SU-DHL-6 (cell line): ENCODE measurements at regions not wholly inside any gene's neighbourhood (a gene's known extent, or its start where the extent isn't known, plus 50 kb on each side); places are given as distances from the start of the nearest gene placed in this dataset.

Experiments used
- H2AFZ ChIP-seq: fragments of 200-600 bp; sonication (generic); 2 replicates; pipeline ENCODE4 v1.6.1; 2014; ENCODE audit warnings: low read depth, mild to moderate bottlenecking, moderate library complexity, mixed read lengths, antibody characterized with exemption, low read length; ENCODE audit not compliant: severe bottlenecking
- H3F3A ChIP-seq: fragments of 200-600 bp; shearing (Covaris generic); 2 replicates; pipeline ENCODE4 v1.6.0; 2016; ENCODE audit warnings: antibody characterized with exemption, mild to moderate bottlenecking; ENCODE audit not compliant: insufficient read depth
- H3K27ac ChIP-seq: fragments of 200-600 bp; sonication (generic); 2 replicates; pipeline ENCODE4 v1.5.1; 2016; ENCODE audit warnings: low read depth, mild to moderate bottlenecking, low read length, moderate library complexity, mixed read lengths
- H3K27me3 ChIP-seq: fragments of 200-600 bp; sonication (generic), shearing (Covaris generic); 2 replicates; pipeline ENCODE4 v1.6.0; 2014; ENCODE audit warnings: mild to moderate bottlenecking, low read length
- H3K36me3 ChIP-seq: fragments of 200-600 bp; sonication (generic); 2 replicates; pipeline ENCODE4 v1.6.1; 2014; ENCODE audit warnings: mild to moderate bottlenecking, low read length, mixed read lengths
- H3K4me2 ChIP-seq: fragments of 300-600, 200-600 bp; shearing (Covaris generic), sonication (generic); 2 replicates; pipeline ENCODE4 v1.6.0; 2014; ENCODE audit warnings: low read length, low read depth, mild to moderate bottlenecking; ENCODE audit not compliant: poor library complexity, severe bottlenecking
- H3K4me3 ChIP-seq: fragments of 200-600 bp; sonication (generic); 2 replicates; pipeline ENCODE4 v1.5.1; 2014; ENCODE audit warnings: antibody characterized with exemption, low read length, mild to moderate bottlenecking, mixed read lengths; ENCODE audit not compliant: insufficient read depth, poor library complexity, severe bottlenecking
- H3K79me2 ChIP-seq: fragments of 200-600 bp; sonication (generic); 2 replicates; pipeline ENCODE4 v1.6.1; 2014; ENCODE audit warnings: mild to moderate bottlenecking, low read length, moderate library complexity; ENCODE audit not compliant: insufficient read depth
- H3K9ac ChIP-seq: fragments of 200-600 bp; sonication (generic); 2 replicates; pipeline ENCODE4 v1.7.0; 2014; ENCODE audit warnings: mild to moderate bottlenecking, low read length
- H3K9me2 ChIP-seq: fragments of 200-600 bp; sonication (generic); replicated peaks from 2 replicates; pipeline ENCODE4 v1.6.1; 2014; ENCODE audit warnings: low read length; ENCODE audit not compliant: insufficient read depth
- H3K9me3 ChIP-seq: fragments of 200-600 bp; sonication (generic); 2 replicates; pipeline ENCODE4 v1.6.1; 2014; ENCODE audit warnings: low read length, mixed read lengths; ENCODE audit not compliant: insufficient read depth
- H4K20me1 ChIP-seq: fragments of 200-600 bp; sonication (generic); 2 replicates; pipeline ENCODE4 v1.6.1; 2014; ENCODE audit warnings: low read depth, mild to moderate bottlenecking, antibody characterized with exemption, low read length, moderate library complexity, mixed read lengths
- EZH2phosphoT487 ChIP-seq: fragments of 200-600 bp; sonication (generic), shearing (Covaris generic); conservative IDR thresholded peaks from 2 replicates; pipeline ENCODE4 v1.6.1; 2018; ENCODE audit warnings: mild to moderate bottlenecking, antibody characterized with exemption, low read length, moderate library complexity, mixed read lengths
- TF ChIP-seq, protein P1 (sequence below): fragments of 200-600 bp; sonication (generic); IDR thresholded peaks from one replicate; pipeline ENCODE4 v1.5.1; 2017; ENCODE audit warnings: antibody characterized with exemption, mild to moderate bottlenecking, low read length, moderate library complexity; ENCODE audit not compliant: insufficient read depth, poor library complexity, severe bottlenecking

DNA sequence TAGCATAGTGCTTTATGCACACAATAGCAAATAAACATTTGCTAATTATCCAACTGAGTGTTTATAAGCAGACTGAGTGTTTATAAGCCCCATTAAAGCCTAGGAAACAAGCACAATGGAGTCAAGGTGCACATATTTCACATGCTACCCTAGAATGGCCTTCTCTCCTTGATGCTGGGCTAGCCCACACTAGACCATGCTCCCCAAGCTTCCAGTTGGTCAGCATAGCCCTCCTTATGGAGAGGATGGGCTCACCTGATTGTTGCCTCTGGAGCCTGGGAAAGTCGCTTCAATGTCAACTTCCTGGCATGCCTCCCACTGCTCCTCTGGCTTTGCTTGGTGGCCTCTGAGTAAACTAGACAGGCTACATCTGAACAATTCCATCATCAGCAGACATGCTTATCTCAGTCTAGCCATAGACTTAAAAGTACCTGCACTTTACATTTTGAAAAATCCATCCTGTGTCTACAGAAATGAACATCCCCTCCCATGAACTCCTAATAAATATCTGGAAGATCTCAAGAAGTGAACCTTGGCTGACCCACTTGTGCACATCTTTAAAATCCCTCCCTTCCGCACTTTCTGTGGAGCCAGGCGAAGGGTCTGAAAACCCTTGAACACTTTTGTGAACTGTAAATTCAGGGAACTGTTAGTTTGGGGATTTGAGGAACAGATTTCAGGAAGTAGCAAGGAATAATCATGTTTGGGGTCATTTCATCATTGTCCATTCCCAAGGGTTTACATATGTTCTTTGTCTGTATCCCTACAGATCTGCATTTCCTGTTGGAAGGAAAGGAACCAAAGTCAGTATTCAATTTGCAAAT is 486.6 kb downstream of the ARHGEF28 start:
- H2AFZ ChIP-seq, result no peak overlapping the region
- H3K9me3 ChIP-seq, result no peaks in the 10 kb centered on the region
- no peaks in the 10 kb centered on the region for H3K79me2 ChIP-seq
- no peaks in the 10 kb centered on the region for H3K9me2 ChIP-seq
- H3K9ac ChIP-seq, result no peak overlapping the region
- no peak overlapping the region for H3K27ac ChIP-seq
- H3K27me3 ChIP-seq, result no peaks in the 10 kb centered on the region
- no peak overlapping the region for H3K4me3 ChIP-seq
- H4K20me1 ChIP-seq, result no peaks in the 10 kb centered on the region
- TF ChIP-seq EZH2phosphoT487, result no peak
- TF ChIP-seq, protein P1, sequence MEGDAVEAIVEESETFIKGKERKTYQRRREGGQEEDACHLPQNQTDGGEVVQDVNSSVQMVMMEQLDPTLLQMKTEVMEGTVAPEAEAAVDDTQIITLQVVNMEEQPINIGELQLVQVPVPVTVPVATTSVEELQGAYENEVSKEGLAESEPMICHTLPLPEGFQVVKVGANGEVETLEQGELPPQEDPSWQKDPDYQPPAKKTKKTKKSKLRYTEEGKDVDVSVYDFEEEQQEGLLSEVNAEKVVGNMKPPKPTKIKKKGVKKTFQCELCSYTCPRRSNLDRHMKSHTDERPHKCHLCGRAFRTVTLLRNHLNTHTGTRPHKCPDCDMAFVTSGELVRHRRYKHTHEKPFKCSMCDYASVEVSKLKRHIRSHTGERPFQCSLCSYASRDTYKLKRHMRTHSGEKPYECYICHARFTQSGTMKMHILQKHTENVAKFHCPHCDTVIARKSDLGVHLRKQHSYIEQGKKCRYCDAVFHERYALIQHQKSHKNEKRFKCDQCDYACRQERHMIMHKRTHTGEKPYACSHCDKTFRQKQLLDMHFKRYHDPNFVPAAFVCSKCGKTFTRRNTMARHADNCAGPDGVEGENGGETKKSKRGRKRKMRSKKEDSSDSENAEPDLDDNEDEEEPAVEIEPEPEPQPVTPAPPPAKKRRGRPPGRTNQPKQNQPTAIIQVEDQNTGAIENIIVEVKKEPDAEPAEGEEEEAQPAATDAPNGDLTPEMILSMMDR, result no peak
- no peak overlapping the region for H3K4me2 ChIP-seq
- no peaks in the 10 kb centered on the region for H3F3A ChIP-seq
- H3K36me3 ChIP-seq, result no peaks in the 10 kb centered on the region

DNA sequence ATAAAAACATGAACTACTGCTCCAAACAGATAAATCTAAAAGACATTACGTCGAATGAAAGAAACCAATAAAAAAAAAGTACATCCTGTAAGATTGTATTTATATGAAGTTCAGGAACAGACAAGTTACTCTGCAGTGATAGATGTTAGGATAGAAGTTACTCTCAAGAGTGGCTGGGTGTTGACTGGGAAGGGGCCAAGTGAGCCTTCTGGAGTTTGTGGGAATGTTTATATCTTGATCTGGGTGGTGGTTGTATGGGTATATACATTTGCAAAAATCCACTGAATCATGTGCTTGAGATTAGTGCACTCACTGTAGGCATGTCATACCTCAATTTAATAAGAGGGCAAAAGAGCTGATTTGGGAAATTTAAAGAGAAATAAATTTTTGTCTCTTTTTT is 485.8 kb downstream of the ARHGEF28 start:
- Histone ChIP-seq H3K79me2 (no peaks in the 10 kb centered on the region), H3K9me2 (no peaks in the 10 kb centered on the region), H4K20me1 (no peaks in the 10 kb centered on the region), H3K27me3 (no peaks in the 10 kb centered on the region), H2AFZ (no peak overlapping the region), H3K4me2 (no peak overlapping the region), H3K9me3 (no peaks in the 10 kb centered on the region), H3F3A (no peaks in the 10 kb centered on the region), H3K9ac (no peak overlapping the region), H3K27ac (no peak overlapping the region), H3K4me3 (no peak overlapping the region), H3K36me3 (no peaks in the 10 kb centered on the region)
- TF ChIP-seq EZH2phosphoT487, result no peak
- TF ChIP-seq, protein P1, result no peak

DNA sequence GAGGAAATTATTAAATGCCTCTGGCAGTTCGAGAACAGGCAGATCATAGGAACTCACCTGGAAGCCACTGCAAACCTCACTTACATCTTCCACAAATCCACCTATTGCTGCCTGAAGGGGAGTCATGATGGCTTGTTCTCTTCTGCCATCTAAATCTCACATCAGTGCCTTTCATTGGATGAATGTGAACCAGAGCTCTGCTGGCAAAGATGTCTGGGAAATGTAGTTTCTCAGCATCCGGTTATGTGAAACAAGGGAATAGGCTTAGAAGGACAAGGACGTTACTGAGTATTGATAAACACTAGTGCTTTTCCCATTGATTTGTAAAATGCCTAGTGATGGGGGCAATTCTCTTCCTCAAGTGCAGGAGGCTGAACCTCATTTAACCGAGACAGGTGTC is 483.3 kb downstream of the ARHGEF28 start:
- no peak overlapping the region for H2AFZ ChIP-seq
- no peak overlapping the region for H3K4me2 ChIP-seq
- H4K20me1 ChIP-seq, result no peaks in the 10 kb centered on the region
- no peaks in the 10 kb centered on the region for H3K9me2 ChIP-seq
- H3K79me2 ChIP-seq, result no peaks in the 10 kb centered on the region
- H3K9ac ChIP-seq, result no peak overlapping the region
- H3K27me3 ChIP-seq, result no peaks in the 10 kb centered on the region
- no peak overlapping the region for H3K4me3 ChIP-seq
- no peaks in the 10 kb centered on the region for H3K9me3 ChIP-seq
- no peaks in the 10 kb centered on the region for H3K36me3 ChIP-seq
- no peak overlapping the region for H3K27ac ChIP-seq
- H3F3A ChIP-seq, result no peaks in the 10 kb centered on the region
- TF ChIP-seq EZH2phosphoT487, result no peak
- TF ChIP-seq, protein P1, result no peak
